ENCODE measurements at regions not wholly inside any gene's neighbourhood (a gene's known extent, or its start where the extent isn't known, plus 50 kb on each side); places are given as distances from the start of the nearest gene placed in this dataset.

- no peaks in the 10 kb centered on the region for H3K27me3 ChIP-seq
- H3K9me3 ChIP-seq: no peaks in the 10 kb centered on the region
- H3K4me3 ChIP-seq (replicated peaks in 1 of 3): no peak overlapping the region
- peaks cover 0 to 19% of the 10 kb centered on the region in 2 donors for H3K4me1 ChIP-seq
- 93 to 95% methylated on average over 2 of the region's 2 CpGs for WGBS, 2 donors
- intact Hi-C loops (cut with DNase I): no loop called here
- no peak for TF ChIP-seq CTCF (IDR thresholded peaks at IDR 0.05)
- no peak for TF ChIP-seq POLR2A (IDR thresholded peaks at IDR 0.05)
- no peaks in the 10 kb centered on the region for H3K36me3 ChIP-seq
- no peak for DNase-seq
- no peak overlapping the region for H3K27ac ChIP-seq
Observed at GRCh38 chr10:78448994-78449418, 415.3 kb downstream of the RPS24 start.

GRCh38 chr10:78449554-78449953, 415.9 kb downstream of the RPS24 start:
- intact Hi-C loops (cut with DNase I): no loop called here
- no peaks in the 10 kb centered on the region for H3K27me3 ChIP-seq
- no peak overlapping the region for H3K4me3 ChIP-seq (replicated peaks in 1 of 3)
- no peaks in the 10 kb centered on the region for H3K36me3 ChIP-seq
- no peak for DNase-seq
- H3K27ac ChIP-seq: no peak overlapping the region
- no peaks in the 10 kb centered on the region for H3K9me3 ChIP-seq
- TF ChIP-seq POLR2A (IDR thresholded peaks at IDR 0.05): no peak
- TF ChIP-seq CTCF (IDR thresholded peaks at IDR 0.05): no peak
- 91 to 100% methylated on average over 2 to 4 of the region's 4 CpGs for WGBS, 2 donors
- peaks cover 0 to 17% of the 10 kb centered on the region in 2 donors for H3K4me1 ChIP-seq

- no peak for DNase-seq
- Histone ChIP-seq H3K36me3 (no peaks in the 10 kb centered on the region), H3K4me1 (peaks cover 0 to 17% of the 10 kb centered on the region in 2 donors), H3K27me3 (no peaks in the 10 kb centered on the region), H3K9me3 (no peaks in the 10 kb centered on the region), H3K4me3 (replicated peaks in 1 of 3) (no peak overlapping the region), H3K27ac (no peak overlapping the region)
- intact Hi-C loops (cut with DNase I): no loop called here
- no peak for TF ChIP-seq POLR2A (IDR thresholded peaks at IDR 0.05)
- no peak for TF ChIP-seq CTCF (IDR thresholded peaks at IDR 0.05)
- 69 to 78% methylated on average over 3 of the region's 3 CpGs for WGBS, 2 donors
Observed at GRCh38 chr10:78450239-78450638, 416.6 kb downstream of the RPS24 start.

GRCh38 chr10:78450807-78451485, 417.3 kb downstream of the RPS24 start:
- Histone ChIP-seq H3K36me3 (no peaks in the 10 kb centered on the region), H3K27me3 (no peaks in the 10 kb centered on the region), H3K9me3 (no peaks in the 10 kb centered on the region), H3K27ac (no peak overlapping the region), H3K4me1 (peaks cover 0 to 11% of the 10 kb centered on the region in 2 donors), H3K4me3 (replicated peaks in 1 of 3) (no peak overlapping the region)
- DNase-seq: no peak
- intact Hi-C loops (cut with DNase I): no loop called here
- 78 to 83% methylated on average over 5 to 6 of the region's 6 CpGs for WGBS, 2 donors
- TF ChIP-seq POLR2A (IDR thresholded peaks at IDR 0.05) (no peak), CTCF (IDR thresholded peaks at IDR 0.05) (no peak)

DNA sequence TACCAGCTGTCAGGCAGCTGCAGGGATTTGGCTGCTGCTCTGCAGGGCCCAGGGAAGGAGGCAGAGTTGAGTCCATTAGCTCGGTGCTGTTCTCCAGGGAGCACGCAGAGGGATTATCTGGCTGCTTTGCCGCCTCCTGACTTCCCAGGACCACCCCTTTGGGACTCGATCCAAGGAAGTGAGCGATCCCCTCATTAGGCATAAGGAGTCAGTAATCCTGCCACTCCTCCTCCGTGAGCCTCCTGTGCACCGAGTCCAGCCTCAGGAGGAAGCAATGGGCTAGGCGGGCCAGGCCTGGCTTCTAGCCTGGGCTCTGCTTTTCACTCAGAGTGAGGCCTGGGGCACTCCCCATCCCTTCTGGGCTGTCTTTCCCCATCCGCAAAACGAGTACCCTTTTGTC, 417.9 kb downstream of the RPS24 start:
- WGBS, 2 donors: 71 to 76% methylated on average over 10 of the region's 10 CpGs
- Histone ChIP-seq H3K27me3 (no peaks in the 10 kb centered on the region), H3K36me3 (no peaks in the 10 kb centered on the region), H3K9me3 (no peaks in the 10 kb centered on the region), H3K4me1 (peaks cover 0 to 6% of the 10 kb centered on the region in 2 donors), H3K4me3 (replicated peaks in 1 of 3) (no peak overlapping the region), H3K27ac (no peak overlapping the region)
- DNase-seq: no peak
- TF ChIP-seq POLR2A (IDR thresholded peaks at IDR 0.05) (no peak), CTCF (IDR thresholded peaks at IDR 0.05) (no peak)
- intact Hi-C loops (cut with DNase I): no loop called here

Measured in thyroid gland (tissue), 4 donors.